Fibroblast of lung (primary cell): ENCODE measurements at regions not wholly inside any gene's neighbourhood (a gene's known extent, or its start where the extent isn't known, plus 50 kb on each side); places are given as distances from the start of the nearest gene placed in this dataset.
A peak's percentile ranks its signal among the peaks of the same experiment; 100 is the strongest.

ENCODE experiments used
- DNase-seq, 2 donors: peaks; one replicate each; pipeline versions ENCODE4 v3.0.0 to v3.0.0-alpha.2; 2010; ENCODE audit warnings: low read depth in 2 of 2
- H2AFZ ChIP-seq: 2 replicates; pipeline ENCODE4 v1.5.1; 2012; ENCODE audit warnings: low read length, control low read depth, inconsistent platforms
- H3K27ac ChIP-seq: 2 replicates; pipeline ENCODE4 v1.5.1; 2011; ENCODE audit warnings: low read length, control low read depth; ENCODE audit not compliant: insufficient read depth
- H3K27me3 ChIP-seq: 2 replicates; pipeline ENCODE4 v1.5.1; 2011; ENCODE audit warnings: mild to moderate bottlenecking, low read length; ENCODE audit not compliant: control insufficient read depth, insufficient read depth
- H3K36me3 ChIP-seq: 2 replicates; pipeline ENCODE4 v1.5.1; 2011; ENCODE audit warnings: low read length; ENCODE audit not compliant: control insufficient read depth, insufficient read depth
- H3K4me1 ChIP-seq: 2 replicates; pipeline ENCODE4 v1.5.1; 2011; ENCODE audit warnings: low read length; ENCODE audit not compliant: control insufficient read depth, insufficient read depth; ENCODE audit errors: extremely low read depth
- H3K4me2 ChIP-seq: 2 replicates; pipeline ENCODE4 v1.5.1; 2011; ENCODE audit warnings: low read length, control low read depth; ENCODE audit not compliant: insufficient read depth; ENCODE audit errors: extremely low read depth
- H3K4me3 ChIP-seq, 4 experiments: fragments of 200-600 bp in 1 of 4; sonication (generic) in 1 of 4; replicated peaks in 1 of 4; 2 replicates each; pipeline ENCODE4 v1.5.1; 2011 to 2016; ENCODE audit warnings: low read length in 4 of 4, low read depth in 3 of 4, mild to moderate bottlenecking in 3 of 4, control low read depth in 2 of 4, inconsistent platforms in 1 of 4, mixed read lengths in 1 of 4; ENCODE audit not compliant: insufficient read depth in 1 of 4; ENCODE audit errors: control extremely low read depth in 1 of 4
- H3K79me2 ChIP-seq: 2 replicates; pipeline ENCODE4 v1.5.1; 2012; ENCODE audit warnings: mild to moderate bottlenecking, low read length, inconsistent platforms; ENCODE audit not compliant: control insufficient read depth, insufficient read depth
- H3K9ac ChIP-seq: 2 replicates; pipeline ENCODE4 v1.5.1; 2011; ENCODE audit warnings: mild to moderate bottlenecking, low read length, control low read depth; ENCODE audit not compliant: insufficient read depth
- H3K9me3 ChIP-seq: 2 replicates; pipeline ENCODE4 v1.5.1; 2012; ENCODE audit warnings: low read depth, low read length; ENCODE audit not compliant: control insufficient read depth, insufficient read depth
- H4K20me1 ChIP-seq: 2 replicates; pipeline ENCODE4 v1.5.1; 2011; ENCODE audit warnings: low read length; ENCODE audit not compliant: control insufficient read depth, insufficient read depth; ENCODE audit errors: extremely low read depth
- EZH2 ChIP-seq: IDR thresholded peaks from 2 replicates; pipeline ENCODE4 v1.5.1; 2012; ENCODE audit warnings: low read length, control low read depth, mild to moderate bottlenecking; ENCODE audit errors: missing control alignments
- TF ChIP-seq, protein P1 (sequence below), 2 donors: IDR thresholded peaks in 1 of 2; conservative IDR thresholded peaks in 1 of 2; 1 replicate in 1 of 2; 2 replicates in 1 of 2; pipeline ENCODE4 v1.5.1; 2011 to 2012; ENCODE audit warnings: low read length in 2 of 2, control low read depth in 1 of 2, inconsistent platforms in 1 of 2, low read depth in 1 of 2, mild to moderate bottlenecking in 1 of 2

DNA sequence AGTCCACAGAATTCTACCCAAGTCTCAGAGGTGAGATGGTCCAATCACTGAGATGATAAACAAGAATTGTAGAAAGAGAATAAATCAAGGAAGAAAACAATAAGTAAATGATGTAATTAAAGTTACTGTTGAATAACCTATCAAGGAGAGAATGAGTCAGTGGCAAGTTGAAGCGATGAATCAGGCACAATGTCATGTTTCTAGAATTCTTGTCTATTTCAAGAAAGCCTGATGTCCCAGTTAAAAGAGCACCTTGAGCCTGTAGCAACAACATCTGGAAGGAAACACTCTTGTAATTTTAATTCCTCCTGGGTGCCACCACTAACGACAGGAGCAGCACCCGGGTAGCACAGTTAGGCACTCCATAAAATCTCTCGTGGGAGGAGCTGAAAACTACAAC, 67.9 kb upstream of the SLC35C1 start:
- Histone ChIP-seq H3K4me3 (no peak overlapping the region), H3K27me3 (peaks cover 4% of the 10 kb centered on the region), H3K9me3 (no peaks in the 10 kb centered on the region), H3K4me1 (no peaks in the 10 kb centered on the region), H4K20me1 (no peaks in the 10 kb centered on the region), H3K36me3 (no peaks in the 10 kb centered on the region), H3K79me2 (no peaks in the 10 kb centered on the region), H3K4me2 (no peak overlapping the region), H3K27ac (no peak overlapping the region), H2AFZ (no peak overlapping the region), H3K9ac (no peak overlapping the region)
- peak in 1 of 2 donors; percentile 45 for DNase-seq
- TF ChIP-seq EZH2 = no peak
- TF ChIP-seq, protein P1, sequence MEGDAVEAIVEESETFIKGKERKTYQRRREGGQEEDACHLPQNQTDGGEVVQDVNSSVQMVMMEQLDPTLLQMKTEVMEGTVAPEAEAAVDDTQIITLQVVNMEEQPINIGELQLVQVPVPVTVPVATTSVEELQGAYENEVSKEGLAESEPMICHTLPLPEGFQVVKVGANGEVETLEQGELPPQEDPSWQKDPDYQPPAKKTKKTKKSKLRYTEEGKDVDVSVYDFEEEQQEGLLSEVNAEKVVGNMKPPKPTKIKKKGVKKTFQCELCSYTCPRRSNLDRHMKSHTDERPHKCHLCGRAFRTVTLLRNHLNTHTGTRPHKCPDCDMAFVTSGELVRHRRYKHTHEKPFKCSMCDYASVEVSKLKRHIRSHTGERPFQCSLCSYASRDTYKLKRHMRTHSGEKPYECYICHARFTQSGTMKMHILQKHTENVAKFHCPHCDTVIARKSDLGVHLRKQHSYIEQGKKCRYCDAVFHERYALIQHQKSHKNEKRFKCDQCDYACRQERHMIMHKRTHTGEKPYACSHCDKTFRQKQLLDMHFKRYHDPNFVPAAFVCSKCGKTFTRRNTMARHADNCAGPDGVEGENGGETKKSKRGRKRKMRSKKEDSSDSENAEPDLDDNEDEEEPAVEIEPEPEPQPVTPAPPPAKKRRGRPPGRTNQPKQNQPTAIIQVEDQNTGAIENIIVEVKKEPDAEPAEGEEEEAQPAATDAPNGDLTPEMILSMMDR (conservative IDR thresholded peaks at IDR 0.05 in 1 of 2, IDR thresholded peaks at IDR 0.05 in 1 of 2; ENCODE audit: low read depth in 1 of 2, low read length in 2 of 2) = no peak

DNA sequence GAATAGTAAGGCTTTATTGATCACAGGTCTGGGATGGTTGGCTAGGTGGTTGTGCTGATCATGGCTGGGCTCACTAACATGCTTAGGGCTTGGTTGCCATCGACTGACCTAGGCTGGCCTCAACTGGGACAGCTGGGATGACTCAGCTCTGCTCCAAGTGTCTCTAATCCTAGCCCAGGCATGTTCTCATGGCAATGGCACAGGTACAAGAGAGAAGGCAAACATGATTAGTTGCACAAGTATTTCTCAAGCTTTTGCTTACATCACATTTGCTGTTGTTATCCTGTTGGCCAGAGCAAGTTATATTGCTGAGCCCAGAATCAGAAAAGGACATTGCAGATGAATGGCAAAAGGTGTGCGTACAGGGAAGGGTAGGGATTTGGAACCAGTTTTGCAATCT, 68.5 kb upstream of the SLC35C1 start:
- Histone ChIP-seq H3K27me3 (peaks cover 4% of the 10 kb centered on the region), H4K20me1 (no peaks in the 10 kb centered on the region), H3K27ac (no peak overlapping the region), H3K79me2 (no peaks in the 10 kb centered on the region), H3K9me3 (no peaks in the 10 kb centered on the region), H3K4me1 (no peaks in the 10 kb centered on the region), H2AFZ (no peak overlapping the region), H3K4me3 (no peak overlapping the region), H3K9ac (no peak overlapping the region), H3K36me3 (no peaks in the 10 kb centered on the region), H3K4me2 (no peak overlapping the region)
- DNase-seq = peak; percentile 26 to 41
- TF ChIP-seq EZH2 = no peak
- TF ChIP-seq, protein P1 (conservative IDR thresholded peaks at IDR 0.05 in 1 of 2, IDR thresholded peaks at IDR 0.05 in 1 of 2; ENCODE audit: low read depth in 1 of 2, low read length in 2 of 2) = no peak

DNA sequence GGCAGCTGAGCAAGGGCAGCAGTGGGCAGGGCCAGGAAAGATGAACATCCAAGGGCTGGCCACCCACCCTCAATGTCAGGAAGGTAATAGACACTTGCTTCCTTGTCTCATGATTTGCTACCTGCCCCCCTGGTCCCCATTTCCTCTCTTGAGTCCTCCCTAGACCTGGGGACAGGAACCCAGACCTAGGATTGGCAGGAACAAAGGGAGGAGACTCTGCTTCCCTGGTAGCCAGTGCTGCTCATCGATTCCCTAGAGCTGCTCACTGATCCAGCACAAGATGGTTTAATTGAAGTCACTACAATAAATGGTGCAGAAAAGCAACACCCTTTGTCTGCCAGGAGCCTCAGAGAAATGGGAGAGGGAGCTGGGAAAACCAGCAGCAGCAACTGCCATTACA, 67.8 kb upstream of the CHST1 start:
- Histone ChIP-seq H3K4me1 (no peaks in the 10 kb centered on the region), H3K4me2 (no peak overlapping the region), H2AFZ (no peak overlapping the region), H3K27ac (no peak overlapping the region), H3K36me3 (no peaks in the 10 kb centered on the region), H3K9ac (no peak overlapping the region), H3K9me3 (no peaks in the 10 kb centered on the region), H3K27me3 (peaks cover 4% of the 10 kb centered on the region), H4K20me1 (no peaks in the 10 kb centered on the region), H3K79me2 (no peaks in the 10 kb centered on the region), H3K4me3 (no peak overlapping the region)
- DNase-seq = no peak
- no peak for TF ChIP-seq EZH2
- TF ChIP-seq, protein P1 (conservative IDR thresholded peaks at IDR 0.05 in 1 of 2, IDR thresholded peaks at IDR 0.05 in 1 of 2; ENCODE audit: low read depth in 1 of 2, low read length in 2 of 2) = no peak
